ENCODE measurements at regions not wholly inside any gene's neighbourhood (a gene's known extent, or its start where the extent isn't known, plus 50 kb on each side); places are given as distances from the start of the nearest gene placed in this dataset.

DNA sequence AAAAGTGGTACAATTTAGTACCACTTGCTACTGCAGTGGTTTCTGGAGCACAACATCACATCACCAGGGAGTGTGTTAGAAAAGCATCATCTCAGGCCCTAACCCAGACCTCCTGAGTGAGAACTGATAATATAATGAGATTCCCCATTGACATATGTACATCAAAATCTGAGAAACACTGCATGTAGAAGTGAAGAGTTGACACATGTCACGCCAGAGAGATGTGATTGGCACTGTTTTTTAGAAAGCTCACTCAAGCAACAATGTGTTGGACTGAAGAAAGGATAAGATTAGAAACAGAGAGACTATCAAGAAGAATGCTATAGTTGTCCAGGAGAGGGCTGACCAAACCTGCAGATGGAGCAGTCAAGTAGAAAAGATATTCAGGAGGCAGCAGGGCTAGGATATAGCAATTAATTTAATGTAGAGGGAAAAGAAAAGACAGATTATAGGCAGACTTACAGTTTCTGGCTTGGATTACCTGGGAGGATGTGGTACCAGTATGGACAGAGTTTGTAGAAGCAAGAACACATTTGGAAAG, 324.4 kb upstream of the ADAMTSL1 start:
- Mint-ChIP-seq H3K27ac (no peak overlapping the region), H3K36me3 (no peaks in the 10 kb centered on the region), H3K4me3 (no peak overlapping the region), H3K9me3 (ENCODE audit: low read depth) (no peaks in the 10 kb centered on the region), H3K4me1 (no peaks in the 10 kb centered on the region), H3K27me3 (no peaks in the 10 kb centered on the region)
- ATAC-seq (no peak), DNase-seq (no peak)
- CTCF ChIA-PET = no interaction called here

GRCh38 chr9:18154661-18155060, 319.3 kb upstream of the ADAMTSL1 start:
- H3K9me3 Mint-ChIP-seq (ENCODE audit: low read depth) = peaks cover 2% of the 10 kb centered on the region
- ATAC-seq = no peak
- no peak overlapping the region for H3K4me3 Mint-ChIP-seq
- H3K27me3 Mint-ChIP-seq = no peaks in the 10 kb centered on the region
- H3K36me3 Mint-ChIP-seq = no peaks in the 10 kb centered on the region
- H3K27ac Mint-ChIP-seq = no peak overlapping the region
- CTCF ChIA-PET = no interaction called here
- H3K4me1 Mint-ChIP-seq = no peaks in the 10 kb centered on the region
- no peak for DNase-seq

DNA sequence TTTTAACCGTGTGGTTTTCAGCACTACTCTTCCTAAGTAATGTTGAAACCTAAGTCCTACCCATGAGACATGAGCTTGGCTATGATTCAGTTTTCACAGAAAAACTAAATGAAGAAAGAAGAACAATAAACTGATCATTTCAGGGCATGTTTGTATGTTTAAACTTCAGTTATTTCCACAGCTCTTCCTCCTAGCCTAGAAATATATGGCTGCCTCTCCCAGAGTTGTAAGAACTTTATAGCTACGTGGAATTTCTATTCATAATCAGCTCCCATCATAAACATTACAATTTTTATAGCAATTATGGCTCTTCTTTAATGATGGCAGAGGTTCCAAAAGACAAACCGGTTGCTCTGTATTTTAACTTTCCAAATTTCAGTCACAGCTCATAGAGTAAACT, 314.7 kb upstream of the ADAMTSL1 start:
- H3K4me3 Mint-ChIP-seq = no peak overlapping the region
- H3K27me3 Mint-ChIP-seq = no peaks in the 10 kb centered on the region
- H3K9me3 Mint-ChIP-seq (ENCODE audit: low read depth) = peaks cover 2% of the 10 kb centered on the region
- no peak for ATAC-seq
- H3K27ac Mint-ChIP-seq = no peak overlapping the region
- H3K36me3 Mint-ChIP-seq = no peaks in the 10 kb centered on the region
- no peaks in the 10 kb centered on the region for H3K4me1 Mint-ChIP-seq
- DNase-seq = no peak
- CTCF ChIA-PET = no interaction called here

DNA sequence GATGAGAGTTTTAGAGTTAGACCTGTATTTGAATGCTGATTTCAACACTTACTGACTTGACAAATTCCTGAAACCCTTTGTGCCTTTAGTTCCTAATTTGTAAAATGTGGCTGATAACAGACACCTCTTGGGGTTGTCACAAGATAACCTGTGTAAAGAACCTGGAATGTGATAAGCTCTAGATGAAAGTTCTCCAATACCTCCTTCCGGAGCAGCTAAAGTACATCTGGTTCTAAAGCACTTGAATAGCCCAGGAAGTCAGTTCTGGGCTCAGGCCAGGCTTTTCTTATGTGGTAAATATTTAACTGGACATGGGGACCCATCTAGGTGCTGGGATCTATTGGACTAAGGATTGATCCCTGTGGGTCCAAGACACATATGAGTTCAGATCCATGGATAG, 310.8 kb upstream of the ADAMTSL1 start:
- no peak overlapping the region for H3K4me3 Mint-ChIP-seq
- no peak overlapping the region for H3K27ac Mint-ChIP-seq
- CTCF ChIA-PET = no interaction called here
- H3K9me3 Mint-ChIP-seq (ENCODE audit: low read depth) = peaks cover 2% of the 10 kb centered on the region
- H3K36me3 Mint-ChIP-seq = no peaks in the 10 kb centered on the region
- ATAC-seq (no peak), DNase-seq (no peak)
- H3K4me1 Mint-ChIP-seq = no peaks in the 10 kb centered on the region
- no peaks in the 10 kb centered on the region for H3K27me3 Mint-ChIP-seq

GRCh38 chr9:18167733-18168132, 306.2 kb upstream of the ADAMTSL1 start:
- Mint-ChIP-seq H3K27ac (no peak overlapping the region), H3K27me3 (no peaks in the 10 kb centered on the region), H3K36me3 (no peaks in the 10 kb centered on the region), H3K4me3 (no peak overlapping the region), H3K9me3 (ENCODE audit: low read depth) (no peaks in the 10 kb centered on the region), H3K4me1 (no peaks in the 10 kb centered on the region)
- CTCF ChIA-PET = no interaction called here
- ATAC-seq (no peak), DNase-seq (no peak)

DNA sequence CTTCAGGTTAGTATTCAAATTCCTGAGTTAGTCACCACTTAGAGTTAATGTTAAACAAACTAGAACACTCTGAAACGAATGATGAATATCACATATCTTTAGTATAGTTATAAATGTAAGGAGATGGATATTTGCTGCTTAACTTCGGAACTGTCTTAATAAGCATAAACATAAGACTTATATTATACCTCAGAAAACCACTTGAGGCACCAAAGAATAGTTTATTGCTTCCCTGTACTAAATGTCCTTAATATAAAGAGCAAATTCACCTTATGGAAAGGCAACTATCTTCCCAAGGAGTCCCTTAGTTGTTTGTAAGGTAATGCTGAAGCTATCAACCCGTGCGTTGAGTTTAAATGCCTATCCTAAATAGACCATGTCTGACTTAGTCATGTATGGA, 300.0 kb upstream of the ADAMTSL1 start:
- Mint-ChIP-seq H3K27ac (no peak overlapping the region), H3K9me3 (ENCODE audit: low read depth) (peaks cover 3% of the 10 kb centered on the region), H3K27me3 (no peaks in the 10 kb centered on the region), H3K4me3 (no peak overlapping the region), H3K36me3 (no peaks in the 10 kb centered on the region), H3K4me1 (no peaks in the 10 kb centered on the region)
- CTCF ChIA-PET = no interaction called here
- DNase-seq (no peak), ATAC-seq (no peak)

DNA sequence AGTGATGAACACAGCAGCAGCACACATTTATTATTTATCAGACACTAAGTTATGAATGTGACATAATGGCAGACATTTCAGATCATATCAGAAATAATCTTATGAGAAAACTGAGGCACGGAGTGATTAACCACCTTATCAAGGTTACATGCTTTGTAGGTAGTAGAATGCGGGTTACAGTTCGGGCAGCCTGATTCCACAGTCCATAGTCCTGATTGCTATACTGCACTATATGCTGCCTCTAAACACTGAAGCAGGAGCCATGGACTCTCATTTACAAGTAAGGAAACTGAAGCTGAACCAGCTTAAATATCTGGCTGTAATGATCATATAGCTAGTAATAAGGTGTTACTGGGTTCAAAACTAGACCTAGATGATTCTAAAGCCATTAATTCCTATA, 291.3 kb upstream of the ADAMTSL1 start:
- H3K4me1 Mint-ChIP-seq = no peaks in the 10 kb centered on the region
- peaks cover under 1% of the 10 kb centered on the region for H3K9me3 Mint-ChIP-seq (ENCODE audit: low read depth)
- CTCF ChIA-PET = no interaction called here
- H3K27me3 Mint-ChIP-seq = no peaks in the 10 kb centered on the region
- no peaks in the 10 kb centered on the region for H3K36me3 Mint-ChIP-seq
- DNase-seq (no peak), ATAC-seq (no peak)
- no peak overlapping the region for H3K4me3 Mint-ChIP-seq
- H3K27ac Mint-ChIP-seq = no peak overlapping the region

DNA sequence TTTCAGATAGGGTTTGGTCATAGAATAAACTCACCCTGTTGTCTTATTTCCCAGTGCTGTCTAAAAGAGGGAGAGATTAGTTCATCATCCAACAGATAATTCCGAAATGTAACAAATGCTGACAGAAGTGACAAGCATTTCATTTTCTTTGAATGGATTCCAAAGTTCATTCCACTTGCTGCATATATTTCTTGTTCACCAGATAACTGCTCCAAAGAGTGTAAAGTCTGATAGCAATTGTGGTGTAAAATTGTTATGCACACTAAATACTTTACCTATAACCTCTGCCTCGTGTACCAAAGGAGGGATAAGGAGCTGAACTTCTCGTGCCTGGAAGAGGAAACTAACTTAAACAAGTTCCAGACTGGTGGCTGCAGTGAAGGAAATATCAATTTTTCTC, 290.0 kb upstream of the ADAMTSL1 start:
- H3K4me3 Mint-ChIP-seq = no peak overlapping the region

GRCh38 chr9:18184401-18184800, 289.6 kb upstream of the ADAMTSL1 start:
- ATAC-seq (no peak), DNase-seq (no peak)
- Mint-ChIP-seq H3K27ac (no peak overlapping the region), H3K36me3 (no peaks in the 10 kb centered on the region), H3K4me3 (no peak overlapping the region), H3K9me3 (ENCODE audit: low read depth) (no peaks in the 10 kb centered on the region), H3K27me3 (no peaks in the 10 kb centered on the region), H3K4me1 (no peaks in the 10 kb centered on the region)
- CTCF ChIA-PET = no interaction called here

More for the DNA sequence above, 290.0 kb upstream of the ADAMTSL1 start:
- H3K27ac Mint-ChIP-seq = no peak overlapping the region
- no peaks in the 10 kb centered on the region for H3K36me3 Mint-ChIP-seq
- ATAC-seq (no peak), DNase-seq (no peak)
- CTCF ChIA-PET = no interaction called here
- no peaks in the 10 kb centered on the region for H3K4me1 Mint-ChIP-seq
- H3K9me3 Mint-ChIP-seq (ENCODE audit: low read depth) = no peaks in the 10 kb centered on the region
- no peaks in the 10 kb centered on the region for H3K27me3 Mint-ChIP-seq

- H3K4me1 Mint-ChIP-seq = no peaks in the 10 kb centered on the region
- no peaks in the 10 kb centered on the region for H3K9me3 Mint-ChIP-seq (ENCODE audit: low read depth)
- no peaks in the 10 kb centered on the region for H3K36me3 Mint-ChIP-seq
- CTCF ChIA-PET = no interaction called here
- DNase-seq = no peak
- H3K4me3 Mint-ChIP-seq = no peak overlapping the region
- no peak overlapping the region for H3K27ac Mint-ChIP-seq
- H3K27me3 Mint-ChIP-seq = no peaks in the 10 kb centered on the region
- no peak for ATAC-seq
Observed at GRCh38 chr9:18185196-18185595, 288.8 kb upstream of the ADAMTSL1 start.

- Mint-ChIP-seq H3K36me3 (no peaks in the 10 kb centered on the region), H3K4me3 (no peak overlapping the region), H3K27ac (no peak overlapping the region), H3K4me1 (no peaks in the 10 kb centered on the region), H3K27me3 (no peaks in the 10 kb centered on the region), H3K9me3 (ENCODE audit: low read depth) (no peaks in the 10 kb centered on the region)
- DNase-seq = no peak
- CTCF ChIA-PET = no interaction called here
- ATAC-seq = no peak
Observed at GRCh38 chr9:18188971-18189370, 285.0 kb upstream of the ADAMTSL1 start.

DNA sequence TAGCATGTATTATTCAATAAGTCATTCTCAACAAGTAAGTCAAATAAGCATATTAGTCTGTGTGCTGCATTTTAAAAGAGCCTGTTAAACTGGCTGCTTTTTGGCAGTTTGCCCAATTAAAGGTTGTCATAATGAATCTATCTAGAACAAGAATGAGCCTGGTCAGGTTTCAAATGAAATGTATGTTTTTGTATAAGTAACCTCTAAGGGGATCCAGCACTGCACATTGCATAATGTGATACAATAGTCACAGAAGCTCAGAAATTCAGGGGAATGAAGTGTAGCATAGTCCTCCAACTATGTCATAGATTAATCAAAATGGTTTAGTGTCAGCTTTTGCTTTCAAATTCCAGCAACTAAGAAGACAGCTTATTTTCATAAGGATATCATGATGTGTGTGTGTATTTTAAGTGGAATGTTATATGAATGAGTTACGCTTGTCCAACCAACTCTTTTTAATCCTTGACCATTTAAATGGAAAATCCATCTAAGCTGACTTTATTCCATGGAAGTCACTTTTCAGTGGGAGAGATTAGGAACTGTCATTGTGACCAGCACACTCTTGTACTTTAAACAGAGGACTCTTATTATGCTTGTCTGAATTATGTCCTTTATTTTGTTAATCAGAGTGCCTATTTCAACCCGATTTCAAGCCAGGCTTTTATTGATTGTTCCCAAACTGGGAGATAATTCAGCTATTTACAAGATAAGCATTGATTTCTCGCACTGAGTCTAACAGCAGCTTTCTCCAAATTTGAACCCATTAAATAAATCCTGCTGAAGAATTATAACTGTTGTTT, 283.9 kb upstream of the ADAMTSL1 start:
- H3K4me1 Mint-ChIP-seq = no peaks in the 10 kb centered on the region
- no peaks in the 10 kb centered on the region for H3K36me3 Mint-ChIP-seq
- H3K27me3 Mint-ChIP-seq = no peaks in the 10 kb centered on the region
- ATAC-seq = no peak
- H3K27ac Mint-ChIP-seq = no peak overlapping the region
- no peak for DNase-seq
- no peak overlapping the region for H3K4me3 Mint-ChIP-seq
- CTCF ChIA-PET = no interaction called here
- H3K9me3 Mint-ChIP-seq (ENCODE audit: low read depth) = no peaks in the 10 kb centered on the region

- ATAC-seq = no peak
- Mint-ChIP-seq H3K27me3 (no peaks in the 10 kb centered on the region), H3K9me3 (ENCODE audit: low read depth) (no peaks in the 10 kb centered on the region), H3K36me3 (no peaks in the 10 kb centered on the region), H3K27ac (no peak overlapping the region), H3K4me3 (no peak overlapping the region), H3K4me1 (no peaks in the 10 kb centered on the region)
- DNase-seq = no peak
- CTCF ChIA-PET = no interaction called here
Observed at GRCh38 chr9:18190671-18191374, 283.1 kb upstream of the ADAMTSL1 start.

- H3K9me3 Mint-ChIP-seq (ENCODE audit: low read depth) = peaks cover 4% of the 10 kb centered on the region
- no peak overlapping the region for H3K4me3 Mint-ChIP-seq
- CTCF ChIA-PET = no interaction called here
Observed at GRCh38 chr9:18194316-18194715, 279.6 kb upstream of the ADAMTSL1 start.

More at GRCh38 chr9:18194316-18194715, 279.6 kb upstream of the ADAMTSL1 start:
- H3K36me3 Mint-ChIP-seq = no peaks in the 10 kb centered on the region
- no peak overlapping the region for H3K27ac Mint-ChIP-seq
- ATAC-seq (no peak), DNase-seq (no peak)
- no peaks in the 10 kb centered on the region for H3K4me1 Mint-ChIP-seq
- H3K27me3 Mint-ChIP-seq = no peaks in the 10 kb centered on the region
